NCI-H526 treated with DMSO at 0.1 percent for 48 hours (cell line): ENCODE measurements at regions not wholly inside any gene's neighbourhood (a gene's known extent, or its start where the extent isn't known, plus 50 kb on each side); places are given as distances from the start of the nearest gene placed in this dataset.

ENCODE experiments used
- DNase-seq: peaks from one replicate; lab custom pipeline; 2025; lab: John Stamatoyannopoulos, UW

DNA sequence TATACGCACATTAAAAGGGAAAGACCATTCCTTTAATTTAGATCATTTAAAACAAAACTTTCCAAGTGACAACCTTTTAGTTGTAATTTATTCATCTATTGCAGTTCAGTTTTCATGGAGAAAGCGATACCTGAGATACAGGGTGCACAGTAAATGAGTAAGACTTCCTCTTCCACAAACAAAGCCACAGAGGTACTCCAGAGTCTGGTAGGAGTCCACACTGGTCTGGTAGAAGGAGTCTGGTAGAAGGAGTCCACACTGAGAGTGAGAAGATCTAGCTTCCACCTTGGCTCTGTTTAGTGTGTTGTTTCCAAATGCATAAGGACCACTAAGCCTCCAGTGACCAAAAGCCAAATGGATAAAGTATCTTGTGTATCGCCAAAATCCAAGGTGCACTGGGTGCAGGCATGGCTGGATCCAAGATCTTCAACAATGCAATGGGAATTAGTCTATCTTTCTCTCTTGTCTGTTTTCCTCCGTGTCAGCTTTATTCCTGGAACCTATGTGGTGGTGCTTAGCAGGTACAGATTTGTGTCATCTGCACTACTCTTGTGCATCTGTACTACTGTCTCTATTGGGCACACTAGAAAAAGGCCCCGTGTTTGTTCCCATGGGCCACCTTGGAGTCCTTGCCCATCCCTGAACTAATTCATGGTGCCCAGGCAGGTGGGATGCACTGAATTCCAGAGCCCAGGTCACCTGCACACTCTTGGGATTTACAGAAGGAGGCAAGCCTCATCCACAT lies 331.1 kb downstream of the BCL11B start:
- no peak for DNase-seq

DNA sequence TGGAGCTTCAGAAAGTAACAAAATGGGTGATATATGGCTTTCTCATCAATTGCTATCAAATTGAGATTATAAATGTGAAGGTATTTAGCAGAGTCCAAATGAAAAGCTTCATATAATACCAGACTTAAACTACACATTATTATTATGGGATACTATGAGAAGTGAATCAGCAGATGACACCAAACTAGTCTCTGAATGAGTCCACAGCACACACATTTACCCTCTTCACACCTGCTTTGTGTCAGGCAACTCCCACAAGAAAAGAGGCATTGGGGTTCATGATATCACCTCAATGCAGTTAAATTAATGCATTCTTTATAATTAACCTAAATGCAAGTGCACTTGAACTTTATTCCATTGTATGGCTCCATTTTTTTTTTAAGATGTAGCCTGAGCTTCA lies 330.5 kb downstream of the BCL11B start:
- no peak for DNase-seq

DNA sequence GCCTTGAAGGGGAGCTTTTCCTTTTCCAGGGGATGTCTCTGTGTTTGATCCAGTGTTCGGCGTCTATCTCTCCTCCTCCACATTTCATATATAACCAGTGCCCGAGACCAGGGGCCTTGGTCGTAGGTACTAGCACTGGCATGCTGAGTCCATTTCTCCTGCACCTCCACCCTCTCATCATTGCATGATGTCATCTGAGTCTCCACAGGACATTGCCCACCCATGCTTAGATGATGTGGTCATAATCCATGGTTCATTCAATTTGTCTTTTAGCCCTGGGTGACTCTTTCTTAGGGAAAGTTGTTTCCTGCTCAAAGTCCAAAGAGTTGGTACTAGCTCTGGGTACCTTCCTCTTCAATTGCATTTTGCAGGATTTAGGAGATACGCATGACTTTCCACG lies 328.1 kb downstream of the BCL11B start:
- DNase-seq: no peak

DNA sequence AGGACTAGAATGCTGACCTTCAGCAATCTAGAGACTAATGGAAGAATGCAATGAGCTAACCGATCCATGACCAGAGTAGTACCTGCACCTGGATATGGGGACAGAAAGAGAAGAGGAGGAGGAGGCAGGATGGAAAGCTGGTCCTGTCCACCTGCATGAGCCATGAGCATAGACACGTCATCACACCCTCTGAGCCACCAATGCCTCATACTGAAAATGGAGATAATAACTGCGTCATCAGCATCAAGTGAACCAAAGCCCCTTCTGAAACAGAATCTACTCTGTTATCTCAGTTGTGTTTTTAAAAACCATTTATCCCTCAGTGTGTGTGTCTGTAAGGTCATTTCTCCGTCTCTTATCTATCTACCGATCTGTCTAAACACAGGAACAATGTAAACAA lies 327.0 kb downstream of the BCL11B start:
- DNase-seq: no peak

DNA sequence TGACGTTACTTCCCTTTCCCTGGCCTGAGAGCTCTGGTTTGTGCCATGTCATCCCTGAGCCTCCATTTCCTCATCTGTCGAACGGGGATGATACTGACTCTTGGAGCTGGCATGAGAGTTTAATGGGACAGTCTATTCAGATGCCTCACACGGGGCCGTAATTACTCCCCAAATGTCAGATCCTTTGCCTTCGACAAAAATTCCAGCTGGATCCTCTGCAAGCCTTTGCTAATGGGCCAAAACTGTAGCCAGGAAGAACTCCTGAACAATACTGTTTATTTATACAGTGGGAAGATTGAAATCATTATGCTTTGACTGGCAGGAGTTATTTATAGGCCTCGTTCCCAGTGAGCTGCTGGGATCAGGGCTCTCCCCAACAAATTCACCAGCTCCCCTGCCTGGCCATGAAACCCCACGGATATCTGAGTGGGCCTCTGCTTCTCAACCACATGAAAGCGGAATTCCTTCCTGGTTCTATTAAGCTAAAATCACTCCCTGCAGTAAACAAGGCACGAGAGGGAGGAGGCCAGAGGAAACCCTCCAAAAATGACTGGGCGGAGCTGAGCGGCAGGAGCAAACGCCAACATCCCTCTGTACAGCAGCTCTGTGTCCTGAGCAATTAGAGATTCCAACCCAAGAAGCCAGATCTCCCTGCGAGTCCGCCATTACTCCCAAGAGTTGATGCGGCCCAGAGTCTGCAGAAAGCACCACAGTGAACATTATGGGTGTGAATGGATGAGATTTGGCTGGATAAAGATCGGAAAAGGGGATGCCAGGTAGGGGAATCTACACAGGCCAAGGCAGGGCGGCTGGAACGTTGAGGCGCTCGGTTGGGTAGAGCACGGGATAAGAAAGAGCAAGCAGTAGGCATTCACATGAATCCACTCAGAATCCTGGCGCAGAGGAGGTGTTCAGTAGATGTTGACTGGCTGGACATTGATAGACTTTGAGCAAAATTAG lies 326.1 kb downstream of the BCL11B start:
- DNase-seq: no peak

DNA sequence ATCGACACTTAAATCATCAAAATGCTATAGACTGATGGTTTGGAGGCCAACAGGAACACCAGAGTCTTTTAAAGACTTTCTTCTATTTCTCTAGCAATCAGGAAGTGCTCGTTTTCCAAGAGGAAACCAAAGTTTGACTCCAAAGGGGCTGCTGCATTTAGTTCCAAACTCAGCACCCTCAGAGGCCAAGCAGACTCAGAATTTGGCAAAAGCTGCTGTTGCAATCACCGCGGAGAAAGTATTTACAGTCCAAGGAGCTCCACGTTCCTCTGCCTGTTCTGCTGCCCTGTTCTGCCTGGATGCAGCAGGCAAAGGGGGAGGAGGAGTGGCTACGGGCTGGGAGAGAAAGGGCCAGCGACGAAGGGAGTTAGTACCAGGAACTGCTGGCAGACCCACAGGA lies 325.1 kb downstream of the BCL11B start:
- no peak for DNase-seq

DNA sequence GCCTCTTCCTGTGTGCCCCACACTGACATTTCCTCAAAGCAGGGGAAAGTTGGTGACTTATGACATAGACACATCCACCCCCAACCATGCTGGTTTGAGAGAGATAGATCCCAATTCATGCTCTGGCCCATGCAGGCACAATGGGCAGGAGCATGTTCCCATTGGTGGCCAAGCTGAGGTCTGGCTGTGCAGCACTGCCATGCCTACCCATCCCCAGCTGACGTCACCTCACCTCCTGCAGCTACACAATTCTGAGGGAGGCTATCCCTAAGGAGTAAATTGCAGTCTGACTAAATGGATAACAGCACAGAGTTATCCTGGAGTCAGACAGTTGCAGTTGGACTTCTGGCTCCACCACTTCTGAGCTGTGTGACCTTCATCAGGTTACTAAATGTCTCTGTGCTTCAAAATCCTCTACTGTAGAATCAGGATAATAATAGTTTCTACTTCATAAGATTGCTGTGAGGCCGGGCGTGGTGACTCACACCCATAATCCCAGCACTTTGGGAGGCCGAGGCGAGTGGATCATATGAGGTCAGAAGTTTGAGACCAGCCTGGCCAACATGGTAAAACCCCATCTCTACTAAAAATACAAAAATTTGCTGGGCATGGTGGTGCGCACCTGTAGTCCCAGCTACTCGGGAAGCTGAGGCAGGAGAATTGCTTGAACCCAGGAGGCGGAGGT lies 323.9 kb downstream of the BCL11B start:
- DNase-seq: no peak

DNA sequence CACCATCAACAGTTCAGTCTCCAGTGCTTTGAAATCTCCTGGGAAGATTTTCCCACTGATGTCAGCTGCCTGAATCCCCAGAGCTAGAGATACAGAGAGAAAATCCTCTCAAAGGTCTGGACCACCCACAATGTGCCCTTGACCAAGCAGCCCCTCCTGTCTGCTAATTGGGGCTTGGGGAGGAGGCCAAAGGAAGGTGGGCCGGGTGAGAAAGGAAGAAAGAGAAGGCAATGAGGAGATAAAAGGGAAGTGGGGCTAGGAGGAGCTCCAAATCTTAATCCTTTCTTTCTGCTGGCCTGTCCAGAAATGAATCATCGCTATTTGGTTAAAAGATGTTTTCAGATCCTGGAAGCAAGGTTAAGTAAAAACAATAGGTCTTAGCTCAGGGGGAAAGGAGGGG lies 322.9 kb downstream of the BCL11B start:
- no peak for DNase-seq

DNA sequence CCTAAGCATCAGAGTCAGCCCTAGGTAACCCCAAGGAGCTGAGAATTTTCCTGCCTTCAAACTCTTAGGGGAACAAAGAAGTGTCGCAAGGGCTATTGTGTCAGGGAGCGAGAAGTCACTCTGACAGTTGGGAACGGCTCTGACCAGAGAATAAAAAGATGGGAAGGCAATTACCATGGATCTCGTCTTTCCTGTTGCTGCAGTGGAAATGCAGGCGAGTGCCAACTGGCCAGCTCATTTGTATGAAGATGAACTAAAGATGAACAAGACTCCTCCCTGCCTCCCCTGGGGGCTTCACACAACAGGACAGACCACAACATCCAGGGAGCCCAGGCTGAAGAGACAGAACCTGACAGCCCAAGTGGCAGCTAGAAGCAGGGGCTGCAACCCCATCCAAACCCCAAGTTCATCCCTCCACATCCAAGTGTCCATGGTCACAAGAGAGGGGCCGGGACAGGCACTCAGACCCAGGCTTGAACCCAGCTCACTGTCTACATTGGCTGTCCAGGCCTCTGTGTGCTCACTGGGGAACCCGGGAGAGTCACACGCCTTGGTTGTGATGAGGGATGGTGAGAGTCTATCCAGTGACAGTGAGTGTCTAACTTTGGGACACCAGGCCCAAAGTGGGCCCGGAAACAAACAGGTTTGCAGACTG lies 322.4 kb downstream of the BCL11B start:
- DNase-seq: no peak

DNA sequence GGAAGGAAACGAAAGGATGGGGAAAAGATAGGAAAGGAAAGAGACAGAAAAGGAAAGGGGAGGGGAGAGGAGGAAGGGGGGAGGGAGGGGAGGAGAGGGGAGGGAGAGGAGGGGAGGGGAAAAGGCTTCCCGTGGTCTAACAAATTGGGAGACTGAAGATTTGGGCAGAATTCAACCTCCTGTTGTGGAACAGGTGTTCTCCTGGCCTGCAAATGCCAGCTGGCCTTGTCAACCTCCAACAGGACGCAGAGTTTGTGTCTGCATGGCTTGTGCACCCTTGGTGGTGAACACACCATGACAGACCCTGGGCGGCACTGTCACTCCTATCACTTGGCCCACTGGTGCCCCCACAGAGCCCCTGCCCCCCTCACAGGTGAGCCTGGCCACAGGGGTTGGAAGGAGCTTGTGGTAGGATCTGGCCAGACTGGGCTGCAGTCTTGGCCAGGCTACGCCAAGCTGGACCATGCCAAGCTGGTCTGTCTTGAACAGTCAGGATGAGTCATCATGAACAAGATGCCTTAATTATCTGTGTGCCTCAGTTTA lies 321.6 kb downstream of the BCL11B start:
- no peak for DNase-seq

DNA sequence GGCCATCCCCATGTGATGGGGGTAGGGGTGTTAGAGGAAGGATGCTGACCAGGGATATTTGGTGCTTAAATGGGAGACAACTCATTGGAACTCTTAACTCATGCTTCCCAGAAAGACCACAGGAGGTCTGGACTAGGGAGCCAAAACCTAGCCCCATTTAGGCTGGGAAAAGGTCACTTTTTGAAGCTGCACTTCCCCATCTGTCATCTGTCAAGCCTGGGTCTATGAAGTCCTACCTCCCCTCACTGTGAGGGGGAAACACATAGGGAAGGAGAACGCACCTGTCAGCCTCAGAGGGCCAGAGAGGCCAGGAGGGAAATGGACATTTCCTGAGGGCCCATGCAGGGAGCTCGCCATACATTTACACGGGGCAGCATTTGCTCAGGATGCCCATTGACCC lies 321.0 kb downstream of the BCL11B start:
- no peak for DNase-seq

DNA sequence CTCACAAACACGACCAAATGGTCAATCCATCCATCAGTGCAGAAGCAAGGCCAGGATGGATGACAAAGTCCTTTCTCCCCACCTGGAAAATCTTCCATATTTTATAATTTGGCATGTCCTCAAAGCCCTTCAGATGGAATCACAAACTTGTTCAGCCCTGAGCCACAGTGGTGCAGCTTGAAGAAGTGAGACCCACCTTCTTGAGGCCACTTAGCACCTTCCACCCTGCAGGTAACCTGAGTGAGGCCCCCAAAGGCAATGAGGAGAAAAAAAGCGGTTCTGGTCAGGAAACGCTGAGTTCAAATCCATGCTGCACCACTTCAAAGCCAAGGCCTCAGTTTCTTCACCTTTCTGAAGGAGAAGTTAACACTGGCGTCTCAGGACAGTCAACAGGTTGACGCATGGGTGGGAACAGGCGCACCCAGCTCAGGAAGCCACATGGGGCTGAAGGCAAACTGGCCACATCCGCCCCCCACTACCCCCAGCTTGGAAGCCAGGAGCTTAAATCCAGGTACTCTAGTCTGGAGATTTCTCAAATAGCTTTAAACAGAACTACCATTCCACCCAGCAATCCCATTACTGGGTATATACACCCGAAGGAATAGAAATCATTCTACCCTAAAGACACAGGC lies 320.4 kb downstream of the BCL11B start:
- DNase-seq: no peak

DNA sequence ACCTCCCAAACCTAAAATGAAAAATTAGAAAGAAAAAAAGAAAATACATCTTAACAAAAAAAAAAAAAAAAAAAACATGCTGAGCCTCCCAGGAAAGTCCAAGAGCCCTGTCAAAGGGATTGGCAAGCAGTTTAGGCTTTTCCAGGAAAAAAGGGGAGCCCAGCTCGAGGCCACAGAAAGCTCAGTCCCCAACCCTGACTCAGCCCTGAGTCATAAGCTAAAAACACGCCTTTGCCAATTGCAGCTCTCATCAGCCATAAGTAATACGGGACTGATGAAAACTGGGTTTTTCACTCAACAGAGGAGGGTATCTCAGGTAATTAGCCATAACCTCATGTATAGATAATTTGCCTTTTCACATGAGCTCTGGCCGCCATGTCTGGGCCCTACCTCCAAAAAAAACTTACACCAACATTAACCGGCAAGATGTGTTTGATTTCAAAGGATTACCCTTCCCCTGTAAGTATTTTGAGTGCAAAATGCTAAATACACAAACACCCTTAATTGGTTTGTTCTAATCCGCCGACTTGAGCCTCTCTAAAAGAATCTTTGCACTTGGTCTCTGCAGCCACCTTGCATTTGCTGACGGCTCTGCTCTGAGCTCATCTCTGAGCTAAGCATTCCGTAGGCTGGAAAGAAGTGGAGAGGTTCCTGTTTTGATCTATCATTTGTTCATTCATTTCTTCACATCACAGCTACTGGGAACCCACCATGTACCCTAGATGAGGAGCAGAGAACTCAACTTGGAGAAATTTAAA lies 319.2 kb downstream of the BCL11B start:
- no peak for DNase-seq

DNA sequence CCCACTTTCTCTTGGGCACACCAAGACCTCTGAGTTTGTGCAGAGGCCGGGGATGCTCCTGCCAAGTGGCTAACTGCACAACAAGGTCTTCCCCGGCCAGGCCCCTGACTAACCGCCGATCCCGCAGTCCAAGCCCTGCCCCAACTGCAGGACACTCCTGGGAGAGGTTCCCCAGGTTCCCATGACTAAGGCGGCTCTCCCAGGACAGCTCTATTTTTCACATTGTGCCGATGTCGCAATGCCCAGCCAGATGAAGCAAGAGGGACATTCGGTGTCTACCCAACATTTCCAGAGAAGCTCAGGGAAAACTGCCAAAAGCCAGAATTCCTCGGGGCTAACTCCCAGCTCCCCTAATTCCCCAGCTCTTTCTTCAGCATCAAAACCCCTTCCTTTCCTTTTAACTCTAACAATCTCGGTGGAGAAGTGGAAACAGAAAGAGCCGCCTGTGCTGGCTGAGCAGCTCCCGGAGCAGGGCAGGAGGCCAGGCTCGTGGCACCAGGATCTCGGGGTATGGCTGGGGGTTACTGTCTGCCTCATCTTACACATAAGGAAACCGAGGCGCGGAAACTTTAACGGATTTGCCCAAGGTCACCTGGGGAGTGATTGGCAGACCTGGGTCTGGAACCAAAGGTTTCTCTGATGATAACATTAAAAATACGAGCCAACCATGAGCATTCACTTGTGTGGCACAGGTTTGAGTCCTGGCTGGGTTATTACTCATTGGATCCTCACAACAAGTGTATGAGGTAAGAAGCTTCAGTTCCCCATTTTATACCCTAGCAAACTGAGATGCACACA lies 318.2 kb downstream of the BCL11B start:
- DNase-seq: no peak

DNA sequence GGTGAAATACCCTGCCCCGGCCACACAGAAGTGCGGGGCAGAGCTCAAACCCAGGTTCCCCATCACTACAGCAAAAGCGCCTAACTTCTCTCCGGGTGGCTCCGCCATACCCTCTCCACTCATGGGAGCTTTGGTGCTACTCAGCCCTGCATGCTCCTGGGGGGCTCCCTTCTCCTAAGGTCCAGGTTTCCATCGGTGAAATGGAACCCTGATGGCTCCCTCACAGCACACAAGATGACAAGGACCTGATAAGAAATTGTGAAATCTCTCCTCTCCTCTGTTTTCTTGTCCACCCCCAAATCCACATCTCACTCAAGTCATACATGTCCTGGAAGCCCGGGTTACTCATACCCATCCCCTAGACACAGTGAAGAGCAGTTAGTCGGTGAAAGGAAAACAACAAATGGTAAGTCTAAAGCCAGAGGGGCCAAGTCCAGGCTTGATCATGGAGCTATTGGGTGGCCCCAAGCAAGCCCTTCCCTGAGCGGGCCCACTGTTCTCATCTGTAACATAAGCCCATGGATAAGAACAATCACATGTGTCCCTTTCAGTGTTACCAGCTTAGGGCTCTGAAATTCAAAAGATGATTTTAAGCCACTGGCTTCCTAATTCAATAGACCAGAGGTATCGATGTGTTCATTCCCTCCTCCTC lies 317.5 kb downstream of the BCL11B start:
- DNase-seq: no peak

DNA sequence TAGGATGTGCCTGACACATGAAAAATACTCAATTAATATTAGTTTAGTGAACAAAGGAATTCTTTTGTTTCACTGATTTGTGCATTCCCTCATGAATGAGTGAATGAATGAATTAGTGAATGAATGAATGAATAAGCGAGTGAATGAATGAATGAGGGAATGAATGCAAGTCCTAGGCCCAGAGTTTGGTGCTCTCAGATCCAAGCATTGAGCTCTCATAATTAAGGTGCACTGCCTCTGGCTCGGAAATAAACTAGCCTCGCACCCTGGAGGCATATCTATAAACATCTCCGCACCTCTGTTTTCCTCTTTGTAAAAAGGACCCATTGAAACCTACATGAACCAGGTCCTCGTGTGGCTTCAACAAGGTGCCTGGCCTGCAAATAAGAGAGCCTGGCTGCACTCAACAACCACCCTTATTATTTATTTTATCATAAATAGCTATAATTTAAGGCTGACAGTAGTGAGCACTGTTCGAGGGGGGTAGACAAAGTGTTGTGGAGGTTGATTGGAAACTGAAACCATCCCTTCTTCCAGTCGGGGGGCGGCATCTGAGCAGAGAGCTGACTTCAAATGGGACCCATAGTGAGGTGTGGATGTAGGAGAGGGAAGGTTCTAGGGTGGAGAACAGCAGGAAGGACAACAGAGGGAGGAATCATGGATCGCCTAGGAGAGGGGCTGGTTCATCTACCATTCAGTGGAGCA lies 316.8 kb downstream of the BCL11B start:
- no peak for DNase-seq

DNA sequence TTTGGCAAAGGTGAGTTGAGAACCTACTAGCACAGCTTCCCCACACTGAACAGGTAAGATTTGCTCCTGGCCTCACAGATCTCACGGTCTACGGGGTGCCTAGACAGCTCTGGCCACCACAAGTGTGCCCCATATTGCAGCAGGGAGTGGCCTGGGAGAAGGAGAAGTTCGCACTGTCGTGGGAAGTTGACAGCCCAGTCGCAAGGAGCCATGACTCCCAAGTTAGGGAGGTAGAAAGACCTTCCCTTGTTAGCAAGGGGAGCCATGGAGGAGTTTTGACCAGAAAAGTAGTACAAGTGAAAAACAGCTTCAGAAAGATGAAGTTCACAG lies 316.3 kb downstream of the BCL11B start:
- DNase-seq: no peak

DNA sequence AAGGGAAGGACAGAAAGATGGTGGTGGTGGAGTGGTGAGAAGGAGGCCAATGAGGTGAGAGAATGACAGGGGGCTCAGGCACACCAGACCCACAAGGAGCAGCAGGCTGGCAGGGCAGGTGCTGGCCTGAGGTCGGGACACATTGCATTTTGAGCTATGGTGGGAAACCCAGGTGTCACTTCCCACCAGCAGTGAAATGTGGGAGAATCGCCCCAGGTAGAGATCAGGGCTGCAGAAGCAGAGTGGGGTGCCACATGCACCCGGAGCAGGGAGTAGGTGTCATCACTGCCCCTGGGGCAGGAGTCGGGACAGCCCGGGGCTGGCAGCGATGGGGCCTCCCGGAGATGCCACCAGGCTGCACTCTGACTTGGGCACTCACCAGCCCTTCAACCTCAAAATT lies 315.8 kb downstream of the BCL11B start:
- DNase-seq: no peak

DNA sequence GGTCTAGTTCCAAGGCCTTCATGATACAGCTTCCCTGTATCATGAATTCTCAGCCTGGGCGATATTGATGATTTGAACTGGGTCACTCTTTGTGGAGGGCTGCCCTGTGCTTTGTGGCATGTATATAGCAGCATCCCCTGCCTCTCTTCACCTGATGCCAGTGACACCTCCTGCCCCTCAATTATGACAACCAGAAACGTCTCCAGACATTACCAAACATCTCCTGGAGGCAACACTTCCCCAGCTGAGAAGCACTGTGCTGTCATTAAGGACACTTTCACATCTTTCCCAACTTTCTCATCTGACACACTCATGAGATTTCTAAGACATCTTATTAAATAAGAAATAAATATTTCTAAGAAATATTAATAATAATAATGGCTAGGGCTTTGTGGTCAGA lies 315.3 kb downstream of the BCL11B start:
- no peak for DNase-seq
